H1 (cell line): ENCODE measurements at regions not wholly inside any gene's neighbourhood (a gene's known extent, or its start where the extent isn't known, plus 50 kb on each side); places are given as distances from the start of the nearest gene placed in this dataset.

Experiments used
- CTCF ChIA-PET: fragments of 300-600 bp; sonication (Branson Sonifier 250); formaldehyde crosslinking; loops from one replicate; lab custom pipeline; 2021; ENCODE audit not compliant: partially characterized antibody; lab: Charles Lee
- POLR2A ChIA-PET: fragments of 300-600 bp; sonication (Branson Sonifier 250); formaldehyde crosslinking; loops from one replicate; lab custom pipeline; 2021; ENCODE audit warnings: inconsistent platforms; ENCODE audit not compliant: partially characterized antibody; lab: Charles Lee
- DNase-seq, 2 experiments: peaks; one replicate each; pipeline versions ENCODE4 v3.0.0 to v3.0.0-alpha.2; 2010 to 2022; ENCODE audit warnings: low spot score in 2 of 2, low read depth in 1 of 2, mixed read lengths in 1 of 2
- FAIRE-seq: peaks from 2 replicates; lab custom pipeline; 2011; peaks lifted over from hg19 to GRCh38; lab: Jason Lieb, UNC
- H2AFZ ChIP-seq: 2 replicates; pipeline ENCODE4 v1.8.1; 2012; ENCODE audit warnings: low read length, inconsistent platforms
- H2AK5ac ChIP-seq: 2 replicates; pipeline ENCODE4 v1.6.1; 2013; ENCODE audit warnings: low read depth, low read length
- H2BK120ac ChIP-seq: replicated peaks from 2 replicates; pipeline ENCODE3; 2013; ENCODE audit warnings: low read depth, low read length, inconsistent platforms
- H2BK12ac ChIP-seq: 2 replicates; pipeline ENCODE4 v1.6.1; 2013; ENCODE audit warnings: low read depth, low read length
- H2BK15ac ChIP-seq: 2 replicates; pipeline ENCODE4 v1.6.1; 2013; ENCODE audit warnings: low read length
- H2BK20ac ChIP-seq: 2 replicates; pipeline ENCODE4 v1.6.1; 2013; ENCODE audit warnings: low read length
- H2BK5ac ChIP-seq: 2 replicates; pipeline ENCODE4 v1.6.1; 2013; ENCODE audit warnings: low read depth, low read length
- H3K14ac ChIP-seq: 2 replicates; pipeline ENCODE4 v1.6.1; 2013; ENCODE audit warnings: inconsistent platforms; ENCODE audit not compliant: insufficient read length
- H3K18ac ChIP-seq: 2 replicates; pipeline ENCODE4 v1.6.1; 2013; ENCODE audit warnings: low read length; ENCODE audit errors: extremely low read depth
- H3K23ac ChIP-seq: 2 replicates; pipeline ENCODE4 v1.6.1; 2013; ENCODE audit warnings: inconsistent platforms; ENCODE audit not compliant: insufficient read length
- H3K23me2 ChIP-seq: 2 replicates; pipeline ENCODE4 v1.6.1; 2013; ENCODE audit warnings: low read depth, low read length
- H3K27ac ChIP-seq: 2 replicates; pipeline ENCODE4 v1.6.1; 2011; ENCODE audit warnings: low read depth, low read length, inconsistent platforms
- H3K27me3 ChIP-seq, 4 experiments: replicated peaks in 1 of 4; 1 replicate in 1 of 4; 2 replicates in 3 of 4; pipeline versions ENCODE4 v1.6.1 to v1.8.1; 2011 to 2013; ENCODE audit warnings: low read length in 3 of 4, mild to moderate bottlenecking in 3 of 4, inconsistent platforms in 2 of 4, mixed read lengths in 2 of 4, moderate library complexity in 1 of 4; ENCODE audit not compliant: control insufficient read depth in 3 of 4, insufficient read depth in 3 of 4; ENCODE audit errors: extremely low read depth in 1 of 4
- H3K36me3 ChIP-seq, 4 experiments: 2 replicates each; pipeline versions ENCODE4 v1.6.1 to v1.8.1; 2011 to 2013; ENCODE audit warnings: mild to moderate bottlenecking in 4 of 4, low read length in 3 of 4, moderate library complexity in 2 of 4, control low read depth in 1 of 4, inconsistent platforms in 1 of 4; ENCODE audit not compliant: insufficient read depth in 4 of 4, control insufficient read depth in 2 of 4
- H3K4ac ChIP-seq: replicated peaks from 2 replicates; pipeline ENCODE3; 2013; ENCODE audit warnings: low read length, low read depth, mixed read lengths, inconsistent platforms; ENCODE audit not compliant: insufficient read length
- H3K4me1 ChIP-seq, 4 experiments: replicated peaks in 1 of 4; 1 replicate in 1 of 4; 2 replicates in 3 of 4; pipeline versions ENCODE4 v1.6.1 to v1.8.1; 2011 to 2013; ENCODE audit warnings: low read length in 3 of 4, inconsistent platforms in 2 of 4, mixed read lengths in 1 of 4; ENCODE audit not compliant: insufficient read depth in 4 of 4, control insufficient read depth in 3 of 4
- H3K4me2 ChIP-seq, 2 experiments: 2 replicates each; pipeline versions ENCODE4 v1.6.1 to v1.8.1; 2011 to 2013; ENCODE audit warnings: low read depth in 2 of 2, low read length in 2 of 2, control low read depth in 1 of 2, inconsistent platforms in 1 of 2, mild to moderate bottlenecking in 1 of 2; ENCODE audit not compliant: insufficient read depth in 1 of 2
- H3K4me3 ChIP-seq, 4 experiments: fragments of 200-600, 300-600 bp in 1 of 4; sonication (generic), shearing (Covaris generic), sonication (Bioruptor Twin) in 1 of 4; 2 replicates each; pipeline versions ENCODE4 v1.5.1 to v1.8.1; 2011 to 2016; ENCODE audit warnings: low read length in 4 of 4, low read depth in 3 of 4, control low read depth in 2 of 4, inconsistent platforms in 2 of 4, mild to moderate bottlenecking in 2 of 4, mixed read lengths in 1 of 4, moderate library complexity in 1 of 4; ENCODE audit not compliant: insufficient read depth in 2 of 4; ENCODE audit errors: extremely low read depth in 1 of 4
- H3K56ac ChIP-seq: replicated peaks from 2 replicates; pipeline ENCODE3; 2013; ENCODE audit warnings: low read depth, mild to moderate bottlenecking, mixed read lengths, low read length, inconsistent platforms; ENCODE audit not compliant: insufficient read length
- H3K79me1 ChIP-seq: 2 replicates; pipeline ENCODE4 v1.6.1; 2013; ENCODE audit warnings: low read depth, low read length, control low read depth
- H3K79me2 ChIP-seq, 2 experiments: 2 replicates each; pipeline versions ENCODE4 v1.6.1 to v1.8.1; 2012 to 2013; ENCODE audit warnings: low read length in 2 of 2, mild to moderate bottlenecking in 2 of 2, inconsistent platforms in 1 of 2; ENCODE audit not compliant: insufficient read depth in 2 of 2, control insufficient read depth in 1 of 2
- H3K9ac ChIP-seq, 4 experiments: replicated peaks in 1 of 4; 1 replicate in 1 of 4; 2 replicates in 3 of 4; pipeline versions ENCODE4 v1.6.1 to v1.8.1; 2011 to 2013; ENCODE audit warnings: low read depth in 3 of 4, low read length in 3 of 4, control low read depth in 2 of 4, mild to moderate bottlenecking in 2 of 4, moderate library complexity in 2 of 4, inconsistent platforms in 1 of 4; ENCODE audit errors: extremely low read depth in 1 of 4
- H3K9me3 ChIP-seq, 2 experiments: 2 replicates each; pipeline versions ENCODE4 v1.6.1 to v1.8.1; 2012 to 2013; ENCODE audit warnings: mild to moderate bottlenecking in 2 of 2, moderate library complexity in 2 of 2, control low read depth in 1 of 2, inconsistent platforms in 1 of 2, low read depth in 1 of 2, low read length in 1 of 2, mixed read lengths in 1 of 2; ENCODE audit not compliant: insufficient read depth in 2 of 2
- H4K20me1 ChIP-seq, 2 experiments: replicated peaks in 1 of 2; 2 replicates each; pipeline versions ENCODE3 to v1.8.1; 2011 to 2013; ENCODE audit warnings: inconsistent platforms in 2 of 2, low read length in 2 of 2, mild to moderate bottlenecking in 1 of 2; ENCODE audit not compliant: insufficient read depth in 2 of 2, control insufficient read depth in 1 of 2
- H4K5ac ChIP-seq: 2 replicates; pipeline ENCODE4 v1.6.1; 2013; ENCODE audit warnings: low read length, low read depth, mixed read lengths, inconsistent platforms; ENCODE audit not compliant: insufficient read length
- H4K8ac ChIP-seq: 2 replicates; pipeline ENCODE4 v1.8.0; 2013; ENCODE audit warnings: mild to moderate bottlenecking, moderate library complexity, low read length, inconsistent platforms; ENCODE audit not compliant: insufficient read depth; ENCODE audit errors: extremely low read depth
- H4K91ac ChIP-seq: replicated peaks from 2 replicates; pipeline ENCODE3; 2013; ENCODE audit warnings: low read length, mixed read lengths, inconsistent platforms; ENCODE audit not compliant: insufficient read length
- CEBPB ChIP-seq: IDR thresholded peaks from 2 replicates; pipeline ENCODE4 v1.6.1; 2012; ENCODE audit warnings: low read depth, low read length
- EGR1 ChIP-seq: IDR thresholded peaks from 2 replicates; pipeline ENCODE4 v1.6.1; 2011; ENCODE audit warnings: low read depth, low read length, borderline replicate concordance
- FOSL1 ChIP-seq: IDR thresholded peaks from 2 replicates; pipeline ENCODE4 v1.6.1; 2011; ENCODE audit warnings: mild to moderate bottlenecking, low read depth, low read length, moderate library complexity; ENCODE audit not compliant: insufficient read depth
- HDAC2 ChIP-seq, 2 experiments: fragments of 300-600 bp in 1 of 2; sonication (generic) in 1 of 2; IDR thresholded peaks; 2 replicates each; pipeline ENCODE4 v1.6.1; 2011 to 2012; ENCODE audit warnings: low read depth in 2 of 2, low read length in 2 of 2, mild to moderate bottlenecking in 2 of 2, moderate library complexity in 2 of 2, borderline replicate concordance in 1 of 2, inconsistent platforms in 1 of 2
- HDAC6 ChIP-seq: IDR thresholded peaks from one replicate; pipeline ENCODE4 v1.7.1; 2012; ENCODE audit warnings: low read depth, mild to moderate bottlenecking, inconsistent platforms, low read length, moderate library complexity
- PHF8 ChIP-seq: fragments of 200-600 bp; sonication (generic); conservative IDR thresholded peaks from 2 replicates; pipeline ENCODE4 v1.7.1; 2012; ENCODE audit warnings: low read depth, mild to moderate bottlenecking, inconsistent platforms, low read length, moderate library complexity
- POU5F1 ChIP-seq: IDR thresholded peaks from 2 replicates; pipeline ENCODE4 v1.6.1; 2011; ENCODE audit warnings: low read depth, mild to moderate bottlenecking, low read length, moderate library complexity
- RFX5 ChIP-seq: IDR thresholded peaks from 2 replicates; pipeline ENCODE4 v1.6.1; 2011; ENCODE audit warnings: low read depth, low read length, improper control_type of control experiment, borderline replicate concordance
- RNF2 ChIP-seq: fragments of 200-900, 300-1000 bp; sonication (generic); IDR thresholded peaks from 2 replicates; pipeline ENCODE4 v1.7.1; 2016; ENCODE audit warnings: borderline replicate concordance, low read depth, mild to moderate bottlenecking, antibody characterized with exemption, low read length; ENCODE audit not compliant: poor library complexity, severe bottlenecking; ENCODE audit errors: missing control alignments
- SP4 ChIP-seq: IDR thresholded peaks from 2 replicates; pipeline ENCODE4 v1.6.1; 2012; ENCODE audit warnings: low read length, inconsistent platforms
- SRF ChIP-seq: IDR thresholded peaks from 2 replicates; pipeline ENCODE4 v1.6.1; 2011; ENCODE audit warnings: mild to moderate bottlenecking, low read depth, low read length, moderate library complexity
- SUZ12 ChIP-seq: fragments of 200-600 bp; sonication (generic); IDR thresholded peaks from 2 replicates; pipeline ENCODE4 v1.6.1; 2012; ENCODE audit warnings: mild to moderate bottlenecking, inconsistent platforms, low read length, moderate library complexity, mixed read lengths
- TAF1 ChIP-seq: IDR thresholded peaks from 2 replicates; pipeline ENCODE4 v1.6.1; 2011; ENCODE audit warnings: mild to moderate bottlenecking, low read depth, low read length
- WGBS, 2 experiments: shearing (Covaris generic) in 1 of 2; methylation state at CpG; one replicate each; pipeline versions ENCODE4 v1.1.6 to v1.1.7; 2013 to 2015; ENCODE audit warnings: low lambda C conversion rate in 2 of 2, mixed read lengths in 2 of 2, inconsistent platforms in 1 of 2, low coverage in 1 of 2, missing lambda C conversion rate in 1 of 2; ENCODE audit not compliant: insufficient replicate concordance in 2 of 2, insufficient coverage in 1 of 2, insufficient read length in 1 of 2; ENCODE audit errors: extremely low coverage in 1 of 2, missing lambda C conversion rate in 1 of 2; 5-methylcytosine and 5-hydroxymethylcytosine counted together

DNA sequence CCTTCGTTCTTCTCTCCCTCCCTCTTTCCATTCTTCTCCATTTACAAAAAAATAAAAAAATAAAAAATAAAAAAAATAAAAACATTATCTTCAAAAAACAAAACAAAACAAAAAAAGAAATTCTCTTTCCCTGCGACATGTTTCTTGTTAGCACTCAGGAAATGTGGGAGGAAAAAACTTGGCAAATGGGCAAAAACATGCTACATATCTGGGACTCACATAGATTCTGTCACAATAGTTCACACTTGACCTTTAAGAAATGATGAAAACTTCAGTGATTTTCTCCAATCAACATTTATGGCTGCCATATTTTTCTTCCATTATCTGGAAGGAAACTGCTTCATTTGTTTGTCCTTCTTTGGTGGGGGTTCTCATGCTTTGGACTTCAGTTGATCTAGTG, 109.3 kb downstream of the PRKAB2 start:
- Histone ChIP-seq H2AFZ (no peak overlapping the region), H4K91ac (no peak overlapping the region), H3K79me1 (no peaks in the 10 kb centered on the region), H3K56ac (no peak overlapping the region), H2BK12ac (no peak overlapping the region), H4K5ac (no peak overlapping the region), H3K36me3 (no peaks in the 10 kb centered on the region; a peak in 1 of 8 replicates), H3K27me3 (no peaks in the 10 kb centered on the region), H3K4me2 (no peak overlapping the region), H4K8ac (no peak overlapping the region), H2BK5ac (no peak overlapping the region), H3K9me3 (peaks cover 9 to 25% of the 10 kb centered on the region in 2 experiments), H3K4me1 (no peaks in the 10 kb centered on the region), H3K79me2 (no peaks in the 10 kb centered on the region), H3K23me2 (no peaks in the 10 kb centered on the region; the same call in 1 of the 2 replicates), H3K4ac (no peak overlapping the region), H3K18ac (no peak overlapping the region), H3K23ac (no peak overlapping the region), H3K27ac (no peak overlapping the region), H4K20me1 (no peaks in the 10 kb centered on the region), H2AK5ac (no peak overlapping the region), H3K9ac (no peak overlapping the region), H2BK20ac (no peak overlapping the region), H3K14ac (no peak overlapping the region), H3K4me3 (no peak overlapping the region), H2BK120ac (no peak overlapping the region), H2BK15ac (no peak overlapping the region)
- WGBS, 2 experiments: 90 to 100% methylated on average over 1 to 2 of the region's 2 CpGs
- no peak for DNase-seq
- no peak for FAIRE-seq
- POLR2A ChIA-PET: interaction anchor here (2.8 kb wide), 1 partner anchor 22 kb away, joined by 11 read pairs; no protein-coding TSS in a partner anchor
- CTCF ChIA-PET: no interaction called here
- TF ChIP-seq FOSL1: no peak
- TF ChIP-seq POU5F1: no peak
- TF ChIP-seq TAF1: no peak
- TF ChIP-seq PHF8: no peak
- TF ChIP-seq CEBPB: no peak
- TF ChIP-seq SP4: no peak
- TF ChIP-seq RNF2: no peak
- TF ChIP-seq HDAC2 (IDR thresholded peaks at IDR 0.05; ENCODE audit: borderline replicate concordance in 1 of 2, low read depth in 2 of 2, low read length in 2 of 2): no peak
- no peak for TF ChIP-seq SRF
- TF ChIP-seq RFX5: no peak
- TF ChIP-seq SUZ12: no peak
- TF ChIP-seq EGR1: no peak
- TF ChIP-seq HDAC6: no peak
